ENCODE measurements at regions not wholly inside any gene's neighbourhood (a gene's known extent, or its start where the extent isn't known, plus 50 kb on each side); places are given as distances from the start of the nearest gene placed in this dataset.
"Not testable (repeated sequence)": the region's sequence is repeated elsewhere in the genome, so short reads cannot be mapped to it uniquely, and the experiment has no call there.

DNA sequence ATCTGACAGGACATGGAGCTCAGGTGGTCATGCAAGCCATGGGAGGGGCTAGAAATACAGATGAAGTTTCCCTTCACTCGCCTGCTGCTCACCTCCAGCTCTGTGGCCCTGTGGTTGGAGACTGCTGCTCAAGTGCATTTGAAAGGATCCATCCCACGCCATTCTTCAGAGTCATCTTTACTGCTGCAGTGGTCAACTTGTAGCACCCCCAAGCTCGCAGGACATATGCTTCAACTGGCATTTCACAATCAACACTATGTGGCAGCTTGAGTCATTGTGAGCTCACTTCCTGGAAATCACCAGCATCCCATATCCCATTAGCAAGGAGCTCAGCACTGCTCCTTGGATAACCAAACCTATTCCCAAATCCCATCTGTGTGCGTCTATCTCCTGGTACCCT, 116.2 kb upstream of the TP53BP2 start:
- not testable (repeated sequence) for TF ChIP-seq EZH2 (IDR thresholded peaks at IDR 0.05; ENCODE audit: insufficient read depth, poor library complexity, severe bottlenecking); EZH2phosphoT487 (IDR thresholded peaks at IDR 0.05; ENCODE audit: insufficient read depth, low read depth)
